IPS-NIHi7 (cell line): ENCODE measurements at regions not wholly inside any gene's neighbourhood (a gene's known extent, or its start where the extent isn't known, plus 50 kb on each side); places are given as distances from the start of the nearest gene placed in this dataset.
"Not testable (repeated sequence)": the region's sequence is repeated elsewhere in the genome, so short reads cannot be mapped to it uniquely, and the experiment has no call there.

ENCODE experiments used
- DNase-seq: peaks from one replicate; pipeline ENCODE4 v3.0.0; 2012; ENCODE audit warnings: mixed read lengths; ENCODE audit errors: extremely low spot score

DNA sequence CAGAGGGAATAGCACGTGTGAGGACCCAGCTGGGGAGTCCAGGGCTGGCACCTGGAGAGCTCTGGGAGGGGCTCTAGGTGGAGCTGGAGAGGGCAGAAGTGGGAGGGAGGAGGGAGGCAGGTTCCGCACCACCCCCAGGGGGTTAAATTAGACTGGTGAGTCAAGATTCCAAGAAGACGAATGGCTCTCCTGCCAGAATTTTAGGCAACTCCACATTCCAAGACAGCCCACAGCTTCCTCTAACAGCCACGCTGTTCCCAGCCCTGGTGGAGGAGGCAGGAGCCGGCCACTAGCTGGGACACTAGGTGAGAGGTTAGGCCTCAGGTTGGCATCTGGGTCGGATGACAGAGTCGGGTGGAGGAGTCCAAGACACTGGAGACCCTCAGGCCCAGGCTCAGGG lies 60.2 kb downstream of the TFAP2C start:
- no peak for DNase-seq

DNA sequence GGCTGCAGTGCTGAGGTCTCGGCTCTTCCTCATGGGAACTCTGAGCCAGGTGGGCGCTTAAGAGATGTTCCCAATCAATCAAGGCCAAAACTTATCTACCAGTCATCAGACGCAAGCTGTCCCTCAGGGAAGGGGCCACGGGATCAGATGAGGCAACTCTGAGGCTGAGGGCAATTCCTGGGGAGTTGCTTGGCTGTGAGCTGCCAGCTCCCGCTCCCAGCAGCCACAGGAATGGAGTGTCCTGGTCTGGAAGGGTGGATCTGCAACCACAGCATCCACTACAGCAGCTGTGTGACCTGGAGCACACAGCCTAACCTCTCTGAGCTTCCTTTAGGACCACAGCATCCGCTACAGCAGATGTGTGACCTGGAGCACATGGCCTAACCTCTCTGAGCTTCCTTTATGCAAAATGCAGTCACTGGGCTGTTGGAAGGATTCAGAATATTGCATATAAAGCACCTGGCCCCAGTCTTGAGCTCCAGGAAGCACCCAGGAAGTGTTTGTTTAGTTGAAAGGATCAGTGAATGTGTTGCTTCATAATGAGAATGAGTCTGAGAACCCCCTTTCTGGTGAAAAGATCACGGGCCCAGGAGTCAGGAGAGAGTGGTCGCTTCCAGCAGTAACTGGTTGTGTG lies 60.9 kb downstream of the TFAP2C start:
- no peak for DNase-seq

GRCh38 chr20:56690531-56691175 lies 61.5 kb downstream of the TFAP2C start:
- no peak for DNase-seq

- no peak for DNase-seq
These were observed 62.4 kb downstream of the TFAP2C start for GRCh38 chr20:56691325-56691998.

DNA sequence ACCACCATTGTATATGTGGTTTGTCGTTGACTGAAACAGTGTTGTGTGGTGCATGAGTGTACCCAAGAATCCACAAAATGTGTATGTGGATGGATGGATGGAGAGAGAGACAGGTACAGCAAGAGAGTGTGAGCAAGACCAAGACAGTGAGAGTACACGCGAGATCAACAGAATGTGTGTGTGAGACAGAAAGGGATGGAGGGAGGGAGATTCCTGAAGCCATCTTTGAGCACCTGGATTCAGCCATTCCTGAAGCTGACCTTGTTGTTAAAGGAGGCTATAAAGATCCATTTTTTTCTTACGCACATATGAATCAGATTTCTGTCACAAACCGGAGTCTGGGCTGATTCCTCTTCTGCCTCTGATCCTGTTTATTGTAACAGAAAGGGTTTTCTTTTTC lies 64.1 kb downstream of the TFAP2C start:
- no peak for DNase-seq

DNA sequence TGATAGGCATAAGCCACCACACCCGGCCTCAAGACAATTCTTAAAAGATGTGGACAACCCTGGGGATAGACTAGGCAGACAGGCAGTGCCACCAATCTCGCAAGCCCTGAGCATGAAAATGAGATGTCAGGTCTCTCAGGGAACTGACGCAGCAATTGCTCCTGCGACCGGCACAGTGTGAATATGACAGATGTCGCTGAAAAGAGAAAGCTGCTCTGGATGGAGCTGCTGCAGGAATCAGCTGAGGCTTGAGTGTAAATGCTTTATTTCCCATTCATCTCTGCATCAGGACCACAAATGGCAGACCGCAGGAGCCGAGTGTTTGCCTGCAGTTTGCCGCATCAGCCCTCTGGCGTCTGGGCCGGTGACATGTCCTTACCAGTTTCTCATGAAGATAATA lies 68.4 kb downstream of the TFAP2C start:
- no peak for DNase-seq

DNA sequence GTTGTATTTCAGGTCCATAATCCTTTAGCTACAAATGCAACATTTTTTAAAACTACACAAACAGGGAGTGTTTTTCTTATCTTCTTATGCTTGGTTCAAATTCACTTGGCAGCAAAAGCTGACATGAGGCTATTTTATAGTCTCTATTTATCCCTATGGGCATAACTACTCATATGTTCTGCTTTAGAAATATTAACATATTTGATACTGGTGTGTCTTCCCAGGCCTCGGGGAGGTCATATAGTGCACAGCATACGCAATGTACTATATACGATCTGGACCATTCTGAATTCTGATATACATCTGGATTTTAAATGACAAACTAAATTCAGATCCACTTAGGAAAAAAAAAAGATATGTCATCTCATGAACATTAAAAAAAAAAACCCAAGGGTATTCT lies 69.2 kb downstream of the TFAP2C start:
- DNase-seq: no peak

GRCh38 chr20:56698749-56699148 lies 69.6 kb downstream of the TFAP2C start:
- DNase-seq: no peak

GRCh38 chr20:56702931-56703840 lies 74.1 kb downstream of the TFAP2C start:
- DNase-seq: no peak

- no peak for DNase-seq
These were observed 77.8 kb downstream of the TFAP2C start for GRCh38 chr20:56706867-56707360.

- DNase-seq: no peak
These were observed 79.9 kb downstream of the TFAP2C start for GRCh38 chr20:56708991-56709390.

GRCh38 chr20:56710125-56710524 lies 81.0 kb downstream of the TFAP2C start:
- no peak for DNase-seq

DNA sequence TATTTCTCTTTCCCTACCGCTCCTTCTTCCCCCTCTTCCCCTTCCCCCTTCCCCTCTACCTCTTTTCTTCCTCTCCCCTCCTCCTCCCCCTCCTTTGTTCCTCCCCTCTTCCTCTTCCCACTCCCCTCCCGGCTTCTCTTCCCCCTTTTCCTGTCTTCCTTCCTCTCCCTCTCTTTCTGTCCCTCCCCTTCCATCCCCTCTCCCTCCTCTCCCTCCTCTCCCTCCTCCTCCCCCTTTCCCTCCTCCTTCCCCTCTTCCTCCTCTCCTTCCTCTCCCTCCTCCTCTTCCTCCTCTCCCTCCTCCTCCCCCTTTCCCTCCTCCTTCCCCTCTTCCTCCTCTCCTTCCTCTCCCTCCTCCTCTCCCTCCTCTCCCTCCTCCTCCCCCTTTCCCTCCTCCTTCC lies 81.5 kb downstream of the TFAP2C start:
- not testable (repeated sequence) for DNase-seq

- no peak for DNase-seq
These were observed 81.9 kb downstream of the TFAP2C start for GRCh38 chr20:56711018-56711417.

GRCh38 chr20:56715309-56715708 lies 86.2 kb downstream of the TFAP2C start:
- DNase-seq: peak; percentile 54

DNA sequence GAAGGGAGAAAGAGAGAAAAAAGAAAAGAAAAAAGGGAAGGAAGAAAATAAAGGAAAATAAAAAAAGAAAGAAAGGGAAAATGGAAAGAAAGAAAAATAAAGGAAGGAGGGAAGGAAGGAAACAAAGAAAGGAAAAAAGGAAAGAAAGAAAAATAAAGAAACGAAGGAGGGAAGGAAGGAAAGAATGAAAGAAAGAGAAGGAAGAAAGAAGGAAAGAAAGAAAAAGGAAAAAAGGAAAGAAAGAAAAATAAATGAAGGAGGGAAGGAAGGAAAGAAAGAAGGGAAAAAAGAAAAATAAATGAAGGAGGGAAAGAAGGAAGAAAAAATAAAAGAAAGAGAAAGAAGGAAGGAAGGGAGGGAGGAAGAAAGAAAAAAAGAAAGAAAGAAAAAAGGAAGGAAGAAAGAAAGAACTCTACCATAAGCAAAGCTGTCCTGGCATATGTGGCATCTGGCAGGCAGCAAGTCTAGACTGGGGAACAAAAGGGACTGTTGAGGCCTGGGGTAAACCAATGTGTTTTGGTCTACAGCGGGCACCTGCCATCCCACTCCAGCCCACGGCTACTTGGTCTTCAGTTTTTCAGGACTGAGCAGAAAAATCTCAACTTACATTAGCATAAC lies 86.9 kb downstream of the TFAP2C start:
- no peak for DNase-seq

- DNase-seq: no peak
These were observed 87.7 kb downstream of the TFAP2C start for GRCh38 chr20:56716806-56717205.

GRCh38 chr20:56718816-56719215 lies 89.7 kb downstream of the TFAP2C start:
- no peak for DNase-seq

DNA sequence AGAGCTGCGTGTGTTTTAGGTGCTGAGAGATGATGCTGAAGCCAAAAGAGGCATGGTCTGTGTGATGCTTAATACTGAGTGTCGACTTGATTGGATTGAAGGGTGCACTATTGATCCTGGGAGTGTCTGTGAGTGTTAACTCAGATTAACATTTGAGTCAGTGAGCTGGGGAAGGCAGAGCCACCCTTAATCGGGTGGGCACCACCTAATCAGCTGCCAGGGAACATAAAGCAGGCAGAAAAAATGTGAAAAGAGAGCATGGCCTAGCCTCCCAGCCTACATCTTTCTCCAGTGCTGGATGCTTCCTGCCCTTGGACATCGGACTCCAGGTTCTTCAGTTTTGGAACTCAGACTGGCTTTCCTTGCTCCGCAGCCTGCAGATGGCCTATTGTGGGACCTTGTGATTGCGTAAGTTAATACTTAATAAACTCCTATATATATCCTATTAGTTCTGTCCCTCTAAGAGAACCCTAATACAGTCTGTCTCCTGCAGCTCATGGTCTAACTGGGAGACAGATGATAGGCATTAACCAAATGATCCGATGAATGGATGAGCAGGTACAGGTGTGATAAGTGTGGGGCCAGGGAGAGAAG lies 91.6 kb downstream of the TFAP2C start:
- DNase-seq: no peak

GRCh38 chr20:56722042-56722441 lies 92.9 kb downstream of the TFAP2C start:
- no peak for DNase-seq

DNA sequence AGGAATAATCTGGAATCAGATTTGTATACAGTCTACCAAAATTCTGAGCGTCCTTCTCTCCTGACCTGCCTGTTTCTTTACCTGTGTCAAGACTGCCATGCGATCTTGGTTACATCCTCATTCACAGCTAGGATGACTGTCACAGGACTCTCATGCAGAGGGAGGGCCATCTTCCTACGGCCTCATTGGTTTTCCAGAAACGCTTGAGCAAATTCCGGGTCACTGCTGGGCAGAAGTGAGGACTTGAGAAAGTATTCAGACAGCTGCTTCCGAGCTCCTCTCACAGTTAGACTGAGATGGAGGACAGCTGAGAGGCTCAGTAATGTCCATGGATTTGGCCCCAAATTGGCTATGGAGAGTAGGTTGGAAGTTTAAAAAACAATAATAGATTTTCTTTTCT lies 94.2 kb downstream of the TFAP2C start:
- DNase-seq: no peak
